ENCODE measurements at regions not wholly inside any gene's neighbourhood (a gene's known extent, or its start where the extent isn't known, plus 50 kb on each side); places are given as distances from the start of the nearest gene placed in this dataset.

DNA sequence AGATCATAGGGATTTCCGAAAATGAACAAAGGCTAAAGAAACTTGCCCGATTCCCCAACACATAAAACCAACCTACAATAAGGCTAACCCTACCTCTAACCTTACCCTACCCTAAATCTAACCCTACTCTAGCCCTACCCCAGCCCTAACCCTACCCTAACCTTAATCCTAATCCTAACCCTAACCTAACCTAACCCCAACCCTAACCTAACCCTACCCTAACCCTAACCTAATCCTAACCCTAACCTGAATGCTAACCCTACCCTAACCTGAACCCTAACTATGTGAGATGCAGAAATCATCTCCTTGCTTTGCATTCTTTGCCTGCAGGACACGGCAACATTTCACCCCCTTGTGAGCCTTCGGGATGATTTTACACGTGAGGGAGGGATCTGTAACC is 67.6 kb upstream of the SOX1 start:
- WGBS, 4 donors: 71 to 82% (median 76%) methylated on average over 5 of the region's 5 CpGs
- TF ChIP-seq, protein P1, sequence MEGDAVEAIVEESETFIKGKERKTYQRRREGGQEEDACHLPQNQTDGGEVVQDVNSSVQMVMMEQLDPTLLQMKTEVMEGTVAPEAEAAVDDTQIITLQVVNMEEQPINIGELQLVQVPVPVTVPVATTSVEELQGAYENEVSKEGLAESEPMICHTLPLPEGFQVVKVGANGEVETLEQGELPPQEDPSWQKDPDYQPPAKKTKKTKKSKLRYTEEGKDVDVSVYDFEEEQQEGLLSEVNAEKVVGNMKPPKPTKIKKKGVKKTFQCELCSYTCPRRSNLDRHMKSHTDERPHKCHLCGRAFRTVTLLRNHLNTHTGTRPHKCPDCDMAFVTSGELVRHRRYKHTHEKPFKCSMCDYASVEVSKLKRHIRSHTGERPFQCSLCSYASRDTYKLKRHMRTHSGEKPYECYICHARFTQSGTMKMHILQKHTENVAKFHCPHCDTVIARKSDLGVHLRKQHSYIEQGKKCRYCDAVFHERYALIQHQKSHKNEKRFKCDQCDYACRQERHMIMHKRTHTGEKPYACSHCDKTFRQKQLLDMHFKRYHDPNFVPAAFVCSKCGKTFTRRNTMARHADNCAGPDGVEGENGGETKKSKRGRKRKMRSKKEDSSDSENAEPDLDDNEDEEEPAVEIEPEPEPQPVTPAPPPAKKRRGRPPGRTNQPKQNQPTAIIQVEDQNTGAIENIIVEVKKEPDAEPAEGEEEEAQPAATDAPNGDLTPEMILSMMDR (IDR thresholded peaks at IDR 0.05): no peak
- TF ChIP-seq POLR2A (IDR thresholded peaks at IDR 0.05): no peak
- intact Hi-C loops (cut with DNase I): no loop called here
- no peaks in the 10 kb centered on the region for H3K4me1 ChIP-seq
- H3K4me3 ChIP-seq: no peak overlapping the region
- DNase-seq (no peak), ATAC-seq (no peak)
- no peaks in the 10 kb centered on the region for H3K9me3 ChIP-seq
- no peaks in the 10 kb centered on the region for H3K36me3 ChIP-seq
- H3K27ac ChIP-seq: no peak overlapping the region
- peaks cover 0 to 39% (median 3%) of the 10 kb centered on the region in 9 donors for H3K27me3 ChIP-seq

DNA sequence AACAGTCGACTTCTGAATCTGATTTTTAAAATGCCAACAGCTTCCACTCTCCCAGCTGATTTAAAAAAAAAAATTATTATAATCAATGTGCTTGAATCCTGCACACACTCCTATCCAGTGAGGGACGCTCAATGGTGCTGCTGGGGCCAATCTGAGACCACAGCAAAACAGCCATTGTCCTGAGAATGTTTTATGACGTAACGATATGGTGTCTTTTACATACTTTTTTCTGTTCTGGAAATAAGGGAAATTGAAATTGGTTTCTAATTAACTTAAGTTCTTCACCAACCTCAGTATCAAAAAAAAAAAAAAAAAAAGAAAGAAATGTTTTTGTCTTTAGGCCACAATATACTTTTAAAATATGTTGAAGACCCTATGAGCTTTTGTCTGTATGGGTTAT is 66.1 kb upstream of the SOX1 start:
- 81 to 89% (median 83%) methylated on average over 4 of the region's 4 CpGs for WGBS, 4 donors
- Histone ChIP-seq H3K4me3 (no peak overlapping the region), H3K4me1 (no peaks in the 10 kb centered on the region), H3K27me3 (peaks cover 0 to 32% (median 3%) of the 10 kb centered on the region in 9 donors), H3K27ac (no peak overlapping the region), H3K9me3 (peaks cover 0 to 7% (median 0%) of the 10 kb centered on the region in 12 donors), H3K36me3 (no peaks in the 10 kb centered on the region)
- TF ChIP-seq, protein P1 (IDR thresholded peaks at IDR 0.05): no peak
- no peak for TF ChIP-seq POLR2A (IDR thresholded peaks at IDR 0.05)
- intact Hi-C loops (cut with DNase I): no loop called here
- ATAC-seq: no peak
- no peak for DNase-seq

DNA sequence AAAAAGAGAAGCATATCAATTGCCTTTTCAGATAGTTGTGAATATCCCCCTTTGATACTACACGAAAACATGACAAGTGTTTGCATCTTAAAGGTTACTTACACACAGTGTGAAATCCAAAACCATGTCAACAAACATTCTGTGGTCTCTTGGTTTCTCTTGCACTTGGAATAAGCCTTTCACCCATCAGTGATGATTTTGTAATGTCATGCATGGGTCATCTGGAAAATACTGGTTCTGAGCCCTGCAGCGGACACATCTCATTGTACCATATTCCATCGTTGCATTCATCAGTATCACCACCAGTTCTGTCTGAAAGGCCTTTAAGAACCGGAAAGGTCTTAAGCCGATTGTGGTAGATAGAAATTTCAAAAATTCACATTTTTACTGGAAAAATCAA is 65.4 kb upstream of the SOX1 start:
- TF ChIP-seq POLR2A (IDR thresholded peaks at IDR 0.05): no peak
- TF ChIP-seq, protein P1 (IDR thresholded peaks at IDR 0.05): no peak
- Histone ChIP-seq H3K27ac (no peak overlapping the region), H3K36me3 (no peaks in the 10 kb centered on the region), H3K4me3 (no peak overlapping the region), H3K4me1 (no peaks in the 10 kb centered on the region), H3K27me3 (peaks cover 0 to 27% (median 3%) of the 10 kb centered on the region in 9 donors), H3K9me3 (peaks cover 0 to 13% (median 0%) of the 10 kb centered on the region in 12 donors)
- ATAC-seq (no peak), DNase-seq (no peak)
- WGBS, 4 donors: 84 to 90% (median 85%) methylated on average over 5 of the region's 5 CpGs
- intact Hi-C loops (cut with DNase I): no loop called here

GRCh38 chr13:112003396-112003795 is 63.6 kb upstream of the SOX1 start:
- Histone ChIP-seq H3K27me3 (peaks cover 0 to 16% (median 0%) of the 10 kb centered on the region in 9 donors), H3K4me1 (no peaks in the 10 kb centered on the region), H3K9me3 (peaks cover 0 to 14% (median 0%) of the 10 kb centered on the region in 12 donors), H3K27ac (no peak overlapping the region), H3K4me3 (no peak overlapping the region), H3K36me3 (no peaks in the 10 kb centered on the region)
- intact Hi-C loops (cut with DNase I): no loop called here
- ATAC-seq (no peak), DNase-seq (no peak)
- WGBS, 4 donors: 80 to 87% (median 83%) methylated on average over 4 of the region's 4 CpGs
- TF ChIP-seq, protein P1 (IDR thresholded peaks at IDR 0.05): no peak
- no peak for TF ChIP-seq POLR2A (IDR thresholded peaks at IDR 0.05)
